ENCODE measurements at regions not wholly inside any gene's neighbourhood (a gene's known extent, or its start where the extent isn't known, plus 50 kb on each side); places are given as distances from the start of the nearest gene placed in this dataset.

DNA sequence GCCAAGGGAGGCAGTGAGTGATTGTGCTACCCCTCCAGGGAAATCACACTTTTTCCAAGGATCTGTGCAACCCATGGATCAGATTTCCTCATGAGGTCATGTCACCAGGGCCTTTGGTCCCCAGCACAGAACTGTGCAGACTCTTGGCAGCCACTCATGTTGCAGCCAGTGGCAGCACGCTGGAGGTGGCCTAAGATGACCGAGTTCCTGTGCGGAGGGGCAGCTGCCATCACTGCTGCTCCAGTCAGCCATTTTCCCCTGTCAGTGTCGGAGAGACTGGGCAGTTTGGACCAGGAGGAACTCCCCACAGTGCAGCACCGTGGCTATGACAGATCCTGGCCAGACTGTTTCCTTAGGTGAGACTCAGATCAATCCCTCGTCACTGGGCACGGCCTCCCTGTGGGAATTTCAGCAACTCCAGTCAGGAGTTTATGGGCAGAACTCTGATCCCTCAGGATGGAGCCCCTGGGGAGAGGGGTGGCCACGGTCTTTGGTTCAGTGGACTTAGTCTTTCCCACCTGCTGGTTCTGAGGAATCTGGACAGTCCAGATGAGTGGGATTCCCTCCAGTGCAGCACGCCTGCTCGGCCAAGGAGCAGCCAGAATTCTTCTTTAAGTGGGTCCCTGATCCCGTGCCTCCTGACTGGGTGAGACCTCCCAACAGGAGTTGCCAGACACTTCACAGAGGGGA lies 194.6 kb upstream of the CARD18 start:
- WGBS (ENCODE audit: insufficient coverage, insufficient read length) = no CpG with 5 or more reads among the region's 11 CpGs

DNA sequence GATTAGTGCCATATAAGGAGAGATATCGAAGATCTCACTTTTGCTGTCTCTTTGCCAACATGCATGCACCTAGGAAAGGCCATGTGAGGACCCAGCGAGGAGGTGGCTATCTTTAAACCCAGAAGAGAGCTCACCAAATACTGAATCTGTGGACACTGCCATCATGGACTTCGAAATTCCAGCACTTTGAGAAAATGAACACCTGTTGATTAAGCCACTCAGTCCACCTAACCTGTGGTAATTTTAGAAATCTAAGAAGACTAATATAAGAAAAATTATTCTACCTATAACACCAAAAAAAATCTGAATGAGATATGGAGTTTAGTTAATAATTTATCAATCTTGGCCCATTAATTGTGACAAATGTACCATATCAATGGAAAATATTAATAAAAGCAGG lies 193.6 kb upstream of the CARD18 start:
- Histone ChIP-seq H3K4me3 (ENCODE audit: low read length) (no peak overlapping the region), H3K27me3 (ENCODE audit: control insufficient read depth, insufficient read depth, low read length) (no peaks in the 10 kb centered on the region), H3K36me3 (ENCODE audit: control insufficient read depth, insufficient read depth, low read length) (no peaks in the 10 kb centered on the region), H3K4me1 (ENCODE audit: control insufficient read depth, insufficient read depth, low read length) (no peaks in the 10 kb centered on the region), H3K9me3 (ENCODE audit: control insufficient read depth, insufficient read depth, low read length) (no peaks in the 10 kb centered on the region), H3K27ac (ENCODE audit: low read length) (no peak overlapping the region)
- whole genome bisulfite sequencing (ENCODE audit: insufficient coverage, insufficient read length) = no CpG with 5 or more reads among the region's 3 CpGs
- DNase-seq (ENCODE audit: low read depth, low spot score) = no peak

More for the DNA sequence above, 194.6 kb upstream of the CARD18 start:
- H3K4me1 ChIP-seq (ENCODE audit: control insufficient read depth, insufficient read depth, low read length) = no peaks in the 10 kb centered on the region
- H3K4me3 ChIP-seq (ENCODE audit: low read length) = no peak overlapping the region
- H3K9me3 ChIP-seq (ENCODE audit: control insufficient read depth, insufficient read depth, low read length) = no peaks in the 10 kb centered on the region
- no peak overlapping the region for H3K27ac ChIP-seq (ENCODE audit: low read length)
- DNase-seq (ENCODE audit: low read depth, low spot score) = no peak
- H3K36me3 ChIP-seq (ENCODE audit: control insufficient read depth, insufficient read depth, low read length) = no peaks in the 10 kb centered on the region
- no peaks in the 10 kb centered on the region for H3K27me3 ChIP-seq (ENCODE audit: control insufficient read depth, insufficient read depth, low read length)

DNA sequence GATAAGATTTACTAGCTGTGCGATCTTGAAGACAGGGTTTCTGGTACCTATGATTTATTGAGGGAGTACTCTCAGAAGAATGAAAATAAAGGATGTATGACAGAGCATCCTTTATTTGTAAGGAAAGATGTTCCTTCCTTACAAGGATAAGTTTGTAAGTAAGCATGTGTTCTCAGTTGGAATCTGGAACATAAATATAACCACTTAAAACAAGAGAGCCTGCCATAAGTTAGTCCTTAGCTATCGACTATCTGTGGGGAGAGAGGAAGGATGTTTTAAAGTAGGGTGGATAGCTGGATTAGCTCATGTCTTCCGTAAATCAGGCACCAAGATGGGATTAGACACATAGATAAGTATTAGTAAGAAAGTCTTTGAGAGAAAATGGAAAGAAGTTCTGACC lies 192.6 kb upstream of the CARD18 start:
- Histone ChIP-seq H3K9me3 (ENCODE audit: control insufficient read depth, insufficient read depth, low read length) (no peaks in the 10 kb centered on the region), H3K4me3 (ENCODE audit: low read length) (no peak overlapping the region)
- WGBS (ENCODE audit: insufficient coverage, insufficient read length) = no CpG with 5 or more reads among the region's 3 CpGs

DNA sequence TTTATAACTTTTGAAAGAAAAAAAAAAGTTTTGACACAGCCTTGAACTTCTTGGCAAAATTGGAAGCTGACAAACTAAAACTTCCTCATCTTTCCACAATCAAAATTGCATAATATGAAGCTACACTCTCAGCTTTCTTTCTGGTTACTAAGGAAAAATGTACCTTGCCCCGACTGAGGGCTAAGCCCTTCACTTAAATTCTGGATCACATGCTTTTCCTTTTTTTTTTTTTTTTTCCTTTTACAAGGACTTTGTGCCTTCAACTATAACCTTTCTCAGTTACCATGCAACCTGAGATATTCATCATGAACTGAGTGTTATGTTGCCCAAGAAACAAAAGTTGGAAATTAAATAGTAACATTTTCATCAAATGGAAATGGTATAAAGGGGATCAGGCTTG lies 188.5 kb upstream of the CARD18 start:
- no peak overlapping the region for H3K4me3 ChIP-seq (ENCODE audit: low read length)
- no peaks in the 10 kb centered on the region for H3K36me3 ChIP-seq (ENCODE audit: control insufficient read depth, insufficient read depth, low read length)
- H3K27me3 ChIP-seq (ENCODE audit: control insufficient read depth, insufficient read depth, low read length) = no peaks in the 10 kb centered on the region
- no peak for DNase-seq (ENCODE audit: low read depth, low spot score)
- no peaks in the 10 kb centered on the region for H3K4me1 ChIP-seq (ENCODE audit: control insufficient read depth, insufficient read depth, low read length)
- no peaks in the 10 kb centered on the region for H3K9me3 ChIP-seq (ENCODE audit: control insufficient read depth, insufficient read depth, low read length)
- no CpG with 5 or more reads among the region's 1 CpG for WGBS (ENCODE audit: insufficient coverage, insufficient read length)
- H3K27ac ChIP-seq (ENCODE audit: low read length) = no peak overlapping the region

More for the DNA sequence above, 192.6 kb upstream of the CARD18 start:
- Histone ChIP-seq H3K4me1 (ENCODE audit: control insufficient read depth, insufficient read depth, low read length) (no peaks in the 10 kb centered on the region), H3K36me3 (ENCODE audit: control insufficient read depth, insufficient read depth, low read length) (no peaks in the 10 kb centered on the region), H3K27ac (ENCODE audit: low read length) (no peak overlapping the region), H3K27me3 (ENCODE audit: control insufficient read depth, insufficient read depth, low read length) (no peaks in the 10 kb centered on the region)
- no peak for DNase-seq (ENCODE audit: low read depth, low spot score)

DNA sequence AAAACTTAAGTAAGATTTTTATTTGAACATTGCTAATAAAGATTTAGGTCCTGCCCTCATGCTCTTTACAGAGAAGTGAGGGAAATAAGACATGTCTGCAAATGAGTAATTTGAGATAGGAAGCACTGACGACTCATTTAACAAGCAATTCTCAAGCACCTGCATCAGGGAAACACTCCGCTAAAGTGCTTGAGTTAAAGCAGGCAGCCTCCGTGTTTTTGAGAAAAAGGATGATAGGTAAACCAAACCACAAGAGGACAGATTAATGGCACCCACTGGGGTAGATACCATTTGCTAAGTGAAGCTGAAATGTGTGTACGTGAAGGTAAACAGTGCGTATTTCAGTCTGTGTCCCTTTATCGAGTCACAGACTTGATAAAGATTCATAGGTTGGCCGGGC lies 184.6 kb upstream of the CARD18 start:
- no peaks in the 10 kb centered on the region for H3K4me1 ChIP-seq (ENCODE audit: control insufficient read depth, insufficient read depth, low read length)
- H3K27ac ChIP-seq (ENCODE audit: low read length) = no peak overlapping the region
- WGBS (ENCODE audit: insufficient coverage, insufficient read length) = no CpG with 5 or more reads among the region's 7 CpGs
- H3K36me3 ChIP-seq (ENCODE audit: control insufficient read depth, insufficient read depth, low read length) = no peaks in the 10 kb centered on the region
- no peaks in the 10 kb centered on the region for H3K9me3 ChIP-seq (ENCODE audit: control insufficient read depth, insufficient read depth, low read length)
- no peak for DNase-seq (ENCODE audit: low read depth, low spot score)
- H3K27me3 ChIP-seq (ENCODE audit: control insufficient read depth, insufficient read depth, low read length) = no peaks in the 10 kb centered on the region
- H3K4me3 ChIP-seq (ENCODE audit: low read length) = no peak overlapping the region

DNA sequence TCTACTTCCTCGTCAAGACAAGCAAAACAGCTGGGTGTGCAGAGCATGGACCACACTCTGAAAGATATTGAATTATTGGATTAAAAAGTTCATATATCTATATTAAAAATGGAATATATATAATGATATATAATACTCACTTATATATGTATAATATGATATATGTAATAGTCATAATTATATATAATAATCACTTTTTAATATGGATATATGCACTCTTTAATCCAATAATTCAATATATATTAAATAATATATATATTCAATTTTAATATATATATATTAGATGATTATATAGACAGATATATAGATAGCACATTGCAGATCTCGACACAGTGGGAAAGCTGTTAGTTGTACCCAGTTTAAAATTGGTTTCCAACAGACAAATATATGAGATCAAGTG lies 182.1 kb upstream of the CARD18 start:
- H3K27me3 ChIP-seq (ENCODE audit: control insufficient read depth, insufficient read depth, low read length) = no peaks in the 10 kb centered on the region
- no peak for DNase-seq (ENCODE audit: low read depth, low spot score)
- H3K4me1 ChIP-seq (ENCODE audit: control insufficient read depth, insufficient read depth, low read length) = no peaks in the 10 kb centered on the region
- no peaks in the 10 kb centered on the region for H3K9me3 ChIP-seq (ENCODE audit: control insufficient read depth, insufficient read depth, low read length)
- no peak overlapping the region for H3K4me3 ChIP-seq (ENCODE audit: low read length)
- H3K27ac ChIP-seq (ENCODE audit: low read length) = no peak overlapping the region
- no peaks in the 10 kb centered on the region for H3K36me3 ChIP-seq (ENCODE audit: control insufficient read depth, insufficient read depth, low read length)
- WGBS (ENCODE audit: insufficient coverage, insufficient read length) = no CpG with 5 or more reads among the region's 2 CpGs

DNA sequence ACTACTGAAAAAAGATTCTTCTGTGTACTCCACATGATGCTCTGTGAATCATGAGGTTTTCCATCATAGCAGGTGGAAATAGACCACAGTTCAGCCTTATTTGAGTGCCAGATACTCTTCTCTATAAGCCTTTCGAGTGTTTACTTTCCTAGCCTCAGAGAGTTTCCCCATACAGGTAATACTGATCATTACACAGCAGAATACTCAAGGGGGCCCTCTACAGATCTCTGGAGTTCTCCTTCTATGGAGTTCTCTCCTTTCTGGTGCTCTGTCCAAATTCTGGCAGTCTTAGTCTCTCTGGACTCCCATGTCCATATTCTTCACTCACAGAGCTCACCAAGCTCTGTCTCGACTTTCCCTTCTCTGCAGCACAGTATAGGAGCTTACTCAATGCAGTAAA lies 175.7 kb upstream of the CARD18 start:
- Histone ChIP-seq H3K4me3 (ENCODE audit: low read length) (no peak overlapping the region), H3K9me3 (ENCODE audit: control insufficient read depth, insufficient read depth, low read length) (no peaks in the 10 kb centered on the region), H3K27ac (ENCODE audit: low read length) (no peak overlapping the region), H3K36me3 (ENCODE audit: control insufficient read depth, insufficient read depth, low read length) (no peaks in the 10 kb centered on the region), H3K4me1 (ENCODE audit: control insufficient read depth, insufficient read depth, low read length) (no peaks in the 10 kb centered on the region), H3K27me3 (ENCODE audit: control insufficient read depth, insufficient read depth, low read length) (no peaks in the 10 kb centered on the region)
- no peak for DNase-seq (ENCODE audit: low read depth, low spot score)
- WGBS (ENCODE audit: insufficient coverage, insufficient read length) = no CpG with 5 or more reads among the region's 2 CpGs

DNA sequence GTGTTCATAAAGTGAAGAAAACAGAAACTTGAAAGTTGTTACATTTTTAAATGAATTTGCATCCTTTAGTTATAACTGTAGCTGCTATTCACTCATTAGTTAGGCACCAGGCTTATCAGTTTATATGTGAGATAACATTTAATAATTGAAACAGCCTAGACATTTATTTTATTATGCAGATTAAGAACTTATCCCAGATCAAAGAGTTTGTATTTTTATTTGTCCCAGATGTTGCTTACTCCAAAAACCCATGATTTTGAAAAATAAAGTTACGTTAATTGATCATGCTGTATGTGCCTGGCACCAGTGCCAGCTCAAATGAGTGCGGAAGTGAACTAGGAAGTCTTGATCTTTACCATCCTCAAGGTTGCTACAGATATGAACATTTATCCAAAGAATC lies 172.7 kb upstream of the CARD18 start:
- WGBS (ENCODE audit: insufficient coverage, insufficient read length) = no CpG with 5 or more reads among the region's 2 CpGs
- no peaks in the 10 kb centered on the region for H3K27me3 ChIP-seq (ENCODE audit: control insufficient read depth, insufficient read depth, low read length)
- no peaks in the 10 kb centered on the region for H3K9me3 ChIP-seq (ENCODE audit: control insufficient read depth, insufficient read depth, low read length)
- H3K4me3 ChIP-seq (ENCODE audit: low read length) = no peak overlapping the region
- DNase-seq (ENCODE audit: low read depth, low spot score) = no peak
- no peaks in the 10 kb centered on the region for H3K36me3 ChIP-seq (ENCODE audit: control insufficient read depth, insufficient read depth, low read length)
- H3K27ac ChIP-seq (ENCODE audit: low read length) = no peak overlapping the region
- no peaks in the 10 kb centered on the region for H3K4me1 ChIP-seq (ENCODE audit: control insufficient read depth, insufficient read depth, low read length)

DNA sequence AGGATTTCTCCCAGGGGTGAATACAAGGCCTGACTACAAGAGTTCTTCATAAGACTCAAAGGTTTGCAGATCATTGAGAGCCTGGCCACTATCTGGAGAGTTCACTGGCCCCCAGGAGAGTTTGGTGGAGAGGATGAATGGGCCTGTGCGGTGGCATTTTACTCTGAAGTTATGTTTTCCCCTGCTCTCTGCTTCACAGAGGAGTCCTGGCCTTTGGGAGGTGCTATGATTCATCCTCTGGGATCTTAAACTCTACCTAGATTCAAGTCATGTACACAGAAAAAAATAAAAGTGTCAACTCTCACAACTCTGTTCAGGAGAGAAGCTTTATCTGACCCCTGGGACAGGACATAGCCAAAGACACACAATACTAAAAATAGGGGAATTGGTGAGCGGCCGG lies 159.1 kb upstream of the CARD18 start:
- H3K9me3 ChIP-seq (ENCODE audit: control insufficient read depth, insufficient read depth, low read length) = no peaks in the 10 kb centered on the region
- no peak for DNase-seq (ENCODE audit: low read depth, low spot score)
- H3K4me1 ChIP-seq (ENCODE audit: control insufficient read depth, insufficient read depth, low read length) = no peaks in the 10 kb centered on the region
- H3K36me3 ChIP-seq (ENCODE audit: control insufficient read depth, insufficient read depth, low read length) = no peaks in the 10 kb centered on the region
- no peak overlapping the region for H3K4me3 ChIP-seq (ENCODE audit: low read length)
- H3K27ac ChIP-seq (ENCODE audit: low read length) = no peak overlapping the region
- H3K27me3 ChIP-seq (ENCODE audit: control insufficient read depth, insufficient read depth, low read length) = no peaks in the 10 kb centered on the region
- WGBS (ENCODE audit: insufficient coverage, insufficient read length) = no CpG with 5 or more reads among the region's 3 CpGs

DNA sequence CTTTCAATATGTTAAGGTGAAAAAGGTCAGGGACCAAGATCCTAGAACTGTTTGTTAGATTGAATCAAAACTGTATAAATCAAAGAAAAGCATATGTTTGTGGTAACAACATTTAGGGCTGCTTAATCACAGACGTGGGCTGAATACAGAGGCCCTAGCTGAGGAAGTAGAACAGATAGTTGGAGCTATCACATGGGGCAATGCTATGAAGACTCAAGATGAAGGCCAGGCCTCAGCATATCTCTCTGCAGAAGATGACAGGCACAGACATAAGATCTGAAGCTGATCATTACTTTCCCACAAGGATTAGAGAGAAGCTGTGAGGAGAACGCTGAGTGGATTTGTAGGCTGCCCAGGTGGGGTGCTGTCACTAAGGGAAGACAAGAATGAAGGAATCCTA lies 158.6 kb upstream of the CARD18 start:
- H3K27ac ChIP-seq (ENCODE audit: low read length) = no peak overlapping the region
- no CpG with 5 or more reads among the region's 2 CpGs for WGBS (ENCODE audit: insufficient coverage, insufficient read length)
- H3K27me3 ChIP-seq (ENCODE audit: control insufficient read depth, insufficient read depth, low read length) = no peaks in the 10 kb centered on the region
- no peaks in the 10 kb centered on the region for H3K4me1 ChIP-seq (ENCODE audit: control insufficient read depth, insufficient read depth, low read length)
- H3K9me3 ChIP-seq (ENCODE audit: control insufficient read depth, insufficient read depth, low read length) = no peaks in the 10 kb centered on the region
- no peak overlapping the region for H3K4me3 ChIP-seq (ENCODE audit: low read length)
- no peaks in the 10 kb centered on the region for H3K36me3 ChIP-seq (ENCODE audit: control insufficient read depth, insufficient read depth, low read length)
- no peak for DNase-seq (ENCODE audit: low read depth, low spot score)

DNA sequence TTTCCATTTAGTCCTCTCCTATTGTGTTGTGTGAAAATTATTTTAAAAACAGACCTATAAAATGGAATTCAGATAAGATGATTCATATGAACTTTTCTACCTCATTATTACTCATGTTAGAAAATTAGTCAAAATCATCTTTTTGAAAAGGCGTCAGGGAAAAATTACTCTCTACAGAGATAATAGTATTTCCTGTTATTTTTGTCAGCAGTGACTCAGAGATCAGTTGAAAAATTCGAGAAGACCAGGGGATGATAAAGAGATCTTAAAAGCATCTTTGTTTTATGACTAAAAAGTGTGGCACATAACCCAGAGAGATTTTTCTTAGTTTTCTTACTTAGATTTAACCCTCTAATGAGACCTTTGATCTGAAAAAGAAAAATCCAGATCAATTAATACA lies 157.9 kb upstream of the CARD18 start:
- no peak for DNase-seq (ENCODE audit: low read depth, low spot score)
- WGBS (ENCODE audit: insufficient coverage, insufficient read length) = no CpG with 5 or more reads among the region's 2 CpGs

More for the DNA sequence above, 157.9 kb upstream of the CARD18 start:
- H3K9me3 ChIP-seq (ENCODE audit: control insufficient read depth, insufficient read depth, low read length) = no peaks in the 10 kb centered on the region
- H3K27ac ChIP-seq (ENCODE audit: low read length) = no peak overlapping the region
- no peaks in the 10 kb centered on the region for H3K36me3 ChIP-seq (ENCODE audit: control insufficient read depth, insufficient read depth, low read length)
- H3K4me3 ChIP-seq (ENCODE audit: low read length) = no peak overlapping the region
- H3K27me3 ChIP-seq (ENCODE audit: control insufficient read depth, insufficient read depth, low read length) = no peaks in the 10 kb centered on the region
- no peaks in the 10 kb centered on the region for H3K4me1 ChIP-seq (ENCODE audit: control insufficient read depth, insufficient read depth, low read length)

All from iPS DF 6.9 (cell line).